ENCODE measurements at regions not wholly inside any gene's neighbourhood (a gene's known extent, or its start where the extent isn't known, plus 50 kb on each side); places are given as distances from the start of the nearest gene placed in this dataset.

- no peak for DNase-seq (ENCODE audit: low spot score)
Observed at GRCh38 chr1:116262995-116263385, 110.1 kb upstream of the ATP1A1 start.

- no peak for DNase-seq (ENCODE audit: low spot score)
Observed at GRCh38 chr1:116265931-116266863, 106.8 kb upstream of the ATP1A1 start.

GRCh38 chr1:116266864-116267212 lies 106.2 kb upstream of the ATP1A1 start:
- no peak for DNase-seq (ENCODE audit: low spot score)

- peak; percentile 77 for DNase-seq (ENCODE audit: low spot score)
Observed at GRCh38 chr1:116268211-116268610, 104.8 kb upstream of the ATP1A1 start.

GRCh38 chr1:116270316-116271057 lies 102.6 kb upstream of the ATP1A1 start:
- DNase-seq (ENCODE audit: low spot score): no peak

GRCh38 chr1:116273042-116273783 lies 99.8 kb upstream of the ATP1A1 start:
- DNase-seq (ENCODE audit: low spot score): no peak

GRCh38 chr1:116276532-116276931 lies 96.5 kb upstream of the ATP1A1 start:
- DNase-seq (ENCODE audit: low spot score): no peak

GRCh38 chr1:116277840-116278540 lies 95.1 kb upstream of the ATP1A1 start:
- no peak for DNase-seq (ENCODE audit: low spot score)

- no peak for DNase-seq (ENCODE audit: low spot score)
Observed at GRCh38 chr1:116278541-116278866, 94.5 kb upstream of the ATP1A1 start.

GRCh38 chr1:116279715-116280114 lies 93.3 kb upstream of the ATP1A1 start:
- no peak for DNase-seq (ENCODE audit: low spot score)

GRCh38 chr1:116284819-116285390 lies 88.1 kb upstream of the ATP1A1 start:
- no peak for DNase-seq (ENCODE audit: low spot score)

- no peak for DNase-seq (ENCODE audit: low spot score)
Observed at GRCh38 chr1:116286541-116286971, 86.5 kb upstream of the ATP1A1 start.

GRCh38 chr1:116287341-116288200 lies 85.5 kb upstream of the ATP1A1 start:
- no peak for DNase-seq (ENCODE audit: low spot score)

GRCh38 chr1:116288201-116288598 lies 84.8 kb upstream of the ATP1A1 start:
- no peak for DNase-seq (ENCODE audit: low spot score)

- no peak for DNase-seq (ENCODE audit: low spot score)
Observed at GRCh38 chr1:116289193-116289592, 83.9 kb upstream of the ATP1A1 start.

GRCh38 chr1:116290085-116290705 lies 82.8 kb upstream of the ATP1A1 start:
- no peak for DNase-seq (ENCODE audit: low spot score)

- DNase-seq (ENCODE audit: low spot score): no peak
Observed at GRCh38 chr1:116291024-116291423, 82.0 kb upstream of the ATP1A1 start.

GRCh38 chr1:116292929-116293725 lies 79.9 kb upstream of the ATP1A1 start:
- no peak for DNase-seq (ENCODE audit: low spot score)

GRCh38 chr1:116297495-116298212 lies 75.4 kb upstream of the ATP1A1 start:
- DNase-seq (ENCODE audit: low spot score): no peak

All from hematopoietic multipotent progenitor cell treated with erythropoietin and hydrocortisone succinate and interleukin-3 and kit ligand, for 17 days (in vitro differentiated cells).